GM18861 (cell line): ENCODE measurements at regions not wholly inside any gene's neighbourhood (a gene's known extent, or its start where the extent isn't known, plus 50 kb on each side); places are given as distances from the start of the nearest gene placed in this dataset.
"Not testable (repeated sequence)": the region's sequence is repeated elsewhere in the genome, so short reads cannot be mapped to it uniquely, and the experiment has no call there.

ENCODE experiments used
- ATAC-seq: cut with Tn5 transposase; IDR thresholded peaks from one replicate; pipeline ENCODE4 v1.9.1; 2021; ENCODE audit not compliant: unreplicated experiment

DNA sequence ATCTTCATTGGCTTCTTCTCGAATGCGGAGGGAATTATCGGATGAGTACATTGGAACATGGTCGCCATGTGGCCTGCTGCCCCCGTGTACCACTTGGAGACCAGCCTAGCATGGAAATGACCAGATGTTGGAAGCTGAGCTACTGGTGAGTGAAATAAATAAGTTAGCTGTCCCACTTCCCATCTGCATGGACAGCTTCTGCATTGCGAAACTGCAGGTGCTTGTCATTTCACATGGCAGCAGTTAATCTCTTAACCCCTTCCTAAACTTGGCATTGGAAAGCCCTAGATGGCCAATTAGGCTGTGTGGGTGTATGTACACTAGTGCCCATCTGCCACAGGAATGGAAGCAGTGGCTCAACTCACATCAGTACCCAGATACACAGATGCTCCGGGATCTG lies 246.6 kb upstream of the IL12B start:
- no peak for ATAC-seq

DNA sequence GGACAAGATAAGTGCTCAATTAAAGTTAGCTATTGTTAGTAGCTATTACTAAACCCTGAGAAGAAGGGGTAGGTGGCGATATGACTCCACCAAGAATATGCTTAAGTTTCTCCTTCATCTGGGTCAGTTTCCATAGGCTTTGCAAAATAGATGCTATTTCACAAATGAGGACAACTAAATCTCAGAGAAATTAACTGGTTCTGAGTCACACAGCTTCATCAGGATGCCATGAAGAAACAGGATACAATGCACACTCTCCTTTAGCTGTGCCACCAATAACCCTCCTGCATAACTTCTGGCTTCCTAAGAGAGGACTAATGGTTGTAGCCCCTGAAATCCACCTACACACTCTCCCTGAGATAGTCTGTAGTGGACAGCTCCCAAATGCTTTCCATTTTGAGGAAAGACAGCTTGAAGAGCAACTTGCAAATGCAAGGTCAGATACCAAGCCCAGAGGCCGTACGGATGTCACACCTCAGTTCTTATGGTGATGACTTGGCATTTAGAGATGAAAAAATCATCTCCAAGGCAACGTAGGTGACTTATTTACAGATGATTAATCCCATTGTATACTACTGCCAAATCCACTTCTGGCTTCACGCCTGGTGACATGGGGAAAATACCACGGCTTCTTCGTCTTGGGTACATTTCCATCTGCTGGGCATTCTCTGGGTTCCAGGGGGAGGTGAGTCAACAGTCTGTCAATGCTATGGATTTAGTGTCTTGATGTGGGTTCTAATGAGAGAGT lies 251.4 kb upstream of the IL12B start:
- ATAC-seq: no peak

DNA sequence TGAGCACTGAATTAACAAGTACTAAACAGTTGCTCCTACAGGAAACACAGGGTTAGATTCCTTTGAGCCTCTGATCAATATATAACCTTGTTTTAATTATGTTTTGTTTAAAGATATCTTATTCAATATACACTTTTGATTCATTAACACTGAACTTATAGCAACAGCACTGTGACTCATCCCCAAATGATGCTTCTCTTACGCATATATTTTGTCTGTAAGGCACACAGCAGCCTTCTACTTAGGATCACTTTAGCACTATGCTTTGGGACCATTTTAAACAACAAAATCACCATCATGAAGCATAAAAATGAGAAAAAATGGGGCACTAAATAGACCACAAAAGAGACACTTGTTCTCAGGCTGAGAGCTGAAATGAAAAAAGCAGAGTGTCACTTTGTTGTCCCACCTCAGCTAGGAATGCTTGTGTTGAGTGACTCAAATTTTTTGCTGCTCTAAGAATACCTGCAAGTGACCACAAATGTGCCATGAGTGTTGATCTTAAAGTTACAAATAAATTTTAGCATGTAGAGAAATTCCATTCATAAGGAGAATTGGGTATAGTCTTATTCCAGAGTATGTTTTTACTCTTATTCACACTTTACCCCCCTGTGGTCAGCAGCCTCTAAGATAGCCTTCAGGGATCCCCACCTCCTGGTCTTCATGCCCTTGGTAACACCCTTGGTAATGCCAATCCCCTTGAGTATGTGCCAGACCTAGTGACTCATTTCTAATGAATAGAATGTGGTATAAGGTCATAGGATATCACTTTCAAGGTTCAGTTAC lies 252.7 kb upstream of the IL12B start:
- no peak for ATAC-seq

DNA sequence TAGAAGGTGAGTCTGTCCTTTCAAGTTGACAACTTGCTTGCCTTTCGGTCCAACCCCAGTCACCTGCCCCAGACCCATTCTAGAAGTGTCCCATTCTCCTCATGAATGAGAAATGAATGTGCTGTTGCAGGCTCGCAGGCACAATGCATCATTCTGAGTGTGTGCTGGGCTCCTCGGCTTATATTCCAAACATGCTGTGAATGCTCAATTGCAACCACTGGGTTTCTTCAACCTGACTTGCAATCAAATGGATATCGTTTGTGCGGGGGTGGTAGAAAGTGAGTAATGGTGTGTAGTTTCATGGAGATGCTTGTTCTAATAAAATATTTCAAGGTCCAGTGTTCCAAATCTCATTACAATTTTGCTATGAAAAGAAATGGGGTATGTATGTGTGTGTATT lies 256.6 kb upstream of the IL12B start:
- ATAC-seq: no peak

DNA sequence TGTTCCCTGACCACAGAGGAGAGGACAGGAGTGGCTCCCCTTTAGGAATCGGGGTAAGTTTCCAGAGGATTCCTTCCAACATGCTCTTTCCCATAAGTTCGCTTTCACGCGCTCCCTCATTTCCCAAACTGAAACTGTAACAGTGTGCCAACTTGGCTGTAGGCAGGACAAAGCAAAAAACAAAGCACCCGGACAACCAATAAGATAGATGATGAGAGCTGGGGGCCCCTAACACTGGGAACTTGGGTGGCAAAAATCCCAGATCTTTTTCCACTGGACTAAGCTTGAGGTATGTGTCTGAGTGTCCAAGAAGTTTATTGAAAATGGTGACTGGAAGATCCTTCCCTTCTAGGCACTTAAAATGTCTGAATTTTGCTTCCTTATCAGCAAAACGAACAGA lies 258.7 kb upstream of the IL12B start:
- no peak for ATAC-seq

DNA sequence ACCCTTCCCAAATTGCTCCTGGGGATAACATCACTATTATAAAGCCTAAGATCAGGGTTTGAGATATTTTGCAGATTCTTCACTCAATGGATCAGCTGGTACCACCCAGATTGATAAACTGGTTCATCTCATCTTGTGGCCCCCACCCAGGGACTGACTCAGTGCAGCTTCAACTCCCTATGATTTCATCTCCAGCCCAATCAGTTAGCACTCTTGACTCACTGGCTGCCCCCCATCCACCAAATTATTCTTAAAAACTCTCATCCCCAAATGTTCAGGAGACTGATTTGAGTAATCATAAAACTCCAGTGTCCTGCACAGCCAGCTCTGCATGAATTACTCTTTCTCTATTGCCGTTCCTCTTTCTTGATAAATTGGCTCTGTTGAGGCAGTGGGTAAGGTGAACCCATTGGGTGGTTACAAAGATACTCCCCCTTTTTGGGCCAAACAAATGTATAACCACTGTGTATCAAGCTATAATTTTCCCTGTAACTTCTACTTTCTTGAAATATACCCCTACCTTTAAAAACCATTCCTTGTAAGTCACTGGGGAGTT lies 263.3 kb upstream of the IL12B start:
- ATAC-seq: no peak

DNA sequence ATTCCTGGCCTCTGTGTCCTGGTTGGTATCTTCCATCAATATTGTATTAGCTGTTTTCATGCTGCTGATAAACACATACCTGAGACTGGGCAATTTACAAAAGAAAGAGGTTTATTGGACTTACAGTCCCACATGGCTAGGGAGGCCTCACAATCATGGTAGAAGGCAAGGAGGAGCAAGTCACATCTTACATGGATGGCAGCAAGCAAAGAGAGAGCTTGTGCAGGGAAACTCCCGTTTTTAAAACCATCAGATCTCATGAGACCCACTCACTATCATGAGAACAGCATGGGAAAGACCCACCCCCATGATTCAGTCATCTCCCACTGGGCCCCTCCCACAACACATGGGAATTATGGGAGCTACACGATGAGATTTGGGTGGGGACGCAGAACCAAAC lies 265.3 kb upstream of the IL12B start:
- not testable (repeated sequence) for ATAC-seq

DNA sequence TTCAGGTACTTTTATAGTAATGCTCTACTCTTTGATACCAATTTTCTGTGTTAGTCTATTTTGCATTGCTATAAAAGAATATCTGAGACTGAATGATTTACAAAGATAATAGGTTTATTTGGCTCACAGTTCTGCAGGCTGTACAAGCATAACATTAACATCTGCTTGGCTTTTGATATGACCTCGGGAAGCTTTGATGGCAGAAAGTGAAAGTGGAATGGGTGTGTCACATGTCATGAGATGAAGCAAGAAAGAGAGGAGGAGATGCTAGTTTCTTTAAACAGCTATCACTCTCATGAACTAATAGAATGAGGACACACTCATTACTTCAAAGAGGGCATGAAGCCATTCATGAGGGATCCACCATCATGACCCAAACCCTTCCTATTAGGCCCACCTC lies 270.9 kb upstream of the IL12B start:
- ATAC-seq: no peak

DNA sequence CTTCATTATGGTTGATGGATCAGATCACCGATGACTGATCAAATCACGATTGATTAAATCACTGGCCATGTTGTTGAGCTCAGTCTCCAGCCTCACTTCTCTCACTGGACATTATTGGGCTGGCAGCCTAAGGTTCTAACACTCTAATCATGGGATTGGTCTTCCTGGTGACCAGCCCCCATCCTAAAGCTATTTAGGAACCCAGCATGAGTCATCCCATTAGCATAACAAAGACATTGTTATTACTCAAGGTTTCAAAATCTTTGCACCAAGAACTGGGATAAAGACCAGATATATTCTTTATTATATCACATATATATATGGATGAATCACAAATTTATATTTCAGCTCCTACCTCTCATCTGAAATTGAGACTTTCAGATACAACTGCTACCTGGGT lies 272.1 kb upstream of the IL12B start:
- no peak for ATAC-seq

DNA sequence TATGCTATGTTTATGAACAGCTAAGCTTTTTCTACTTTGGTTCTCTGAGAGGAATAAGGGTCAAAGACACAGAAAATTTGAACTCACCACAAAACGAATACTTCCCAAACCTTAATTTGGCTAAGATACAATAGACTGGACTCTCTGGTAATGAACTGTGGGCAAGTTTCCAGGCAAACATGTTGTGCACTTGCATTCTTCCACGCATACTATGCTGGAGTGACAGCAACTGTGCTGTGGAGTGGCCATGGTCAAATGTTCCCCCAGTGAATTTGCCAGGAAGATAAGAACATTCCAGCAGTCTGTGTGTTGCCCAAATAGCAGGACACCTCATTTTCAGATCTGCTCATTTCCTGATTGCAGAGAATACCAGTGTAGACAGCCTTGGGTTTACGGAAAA lies 275.3 kb upstream of the IL12B start:
- ATAC-seq: no peak

DNA sequence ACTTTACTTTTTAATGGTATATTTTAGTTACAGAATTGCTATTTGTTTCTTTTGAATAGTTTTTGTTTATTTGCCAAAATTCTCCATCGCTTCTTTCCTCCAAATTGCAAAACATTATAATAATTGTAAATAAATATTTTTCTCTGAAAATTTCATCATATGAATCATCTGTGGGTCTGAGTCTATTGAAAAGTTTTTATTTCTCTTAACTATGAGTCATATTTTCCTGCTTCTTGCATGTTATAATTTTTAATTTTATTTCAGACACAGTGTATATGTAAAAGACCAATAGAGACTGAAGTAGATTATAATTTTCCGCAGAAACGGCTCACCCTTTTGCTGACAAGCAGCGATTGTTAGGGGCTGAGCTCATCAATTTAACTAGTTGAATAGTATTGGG lies 279.1 kb upstream of the IL12B start:
- ATAC-seq: no peak

DNA sequence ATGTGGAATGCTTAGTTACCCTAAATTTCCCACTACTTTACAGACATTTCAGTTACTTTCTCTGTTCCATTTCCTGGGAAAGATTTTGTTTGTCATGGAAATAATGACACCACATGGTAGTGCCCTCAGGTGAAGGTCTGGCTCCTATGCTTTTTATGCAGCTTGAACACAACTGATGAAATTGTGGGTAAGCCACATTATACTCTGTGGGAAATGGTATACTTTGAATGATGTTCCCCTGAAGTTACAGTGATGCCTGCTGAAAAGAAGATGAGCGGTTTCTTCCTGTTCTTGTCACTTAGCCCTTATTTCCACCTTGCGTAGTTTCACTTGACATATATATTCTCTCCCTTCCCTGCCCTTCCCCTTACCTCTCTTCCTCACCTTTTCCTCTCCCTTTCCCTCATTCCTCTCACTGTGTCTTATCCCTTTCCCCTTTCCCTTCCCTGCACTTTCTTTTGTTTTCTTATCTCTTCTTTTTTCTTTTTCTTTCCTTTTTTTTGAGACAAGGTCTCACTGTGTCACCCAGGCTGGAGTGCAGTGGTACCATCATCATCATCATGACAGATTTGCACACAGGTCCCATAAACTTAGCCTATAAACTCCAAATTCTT lies 280.8 kb upstream of the IL12B start:
- no peak for ATAC-seq

DNA sequence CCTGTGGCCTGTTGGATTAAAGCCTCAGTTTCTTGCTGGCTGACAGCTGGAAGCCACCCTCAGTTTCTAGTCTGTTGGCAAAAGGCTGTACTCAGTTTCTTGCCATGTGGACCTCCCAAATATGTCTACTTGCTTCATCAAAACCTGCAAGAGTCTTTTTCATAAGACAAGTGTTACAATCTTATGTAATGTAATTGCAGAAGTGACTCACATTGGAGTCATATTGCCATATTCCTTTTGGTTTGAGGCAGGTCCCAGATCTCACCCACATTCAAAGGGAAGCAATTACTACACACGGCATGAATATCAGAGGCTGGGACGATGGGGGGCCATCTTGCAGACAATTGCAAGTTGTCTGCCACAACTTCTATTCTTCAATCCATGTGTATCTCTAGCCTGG lies 286.7 kb upstream of the IL12B start:
- ATAC-seq: no peak

DNA sequence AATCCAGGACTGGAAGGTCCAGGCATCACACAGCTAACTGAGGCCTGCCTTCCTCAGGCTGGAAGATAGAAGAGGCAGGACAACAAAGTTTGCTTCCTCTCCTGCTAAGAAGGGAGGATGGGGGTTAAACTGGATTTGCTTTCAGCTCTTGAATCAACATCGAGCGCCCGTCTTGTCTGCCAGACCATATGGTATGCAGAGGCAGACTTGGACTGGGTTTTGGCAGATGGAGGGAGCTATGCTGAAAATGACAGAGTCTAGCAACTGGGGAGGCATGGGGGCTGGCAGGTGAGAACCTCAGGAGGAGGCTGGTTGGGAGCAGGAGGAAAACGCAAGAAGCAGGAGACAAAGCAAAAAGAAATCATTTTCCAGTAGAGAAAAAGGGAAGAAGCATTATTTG lies 289.5 kb upstream of the IL12B start:
- ATAC-seq: no peak

DNA sequence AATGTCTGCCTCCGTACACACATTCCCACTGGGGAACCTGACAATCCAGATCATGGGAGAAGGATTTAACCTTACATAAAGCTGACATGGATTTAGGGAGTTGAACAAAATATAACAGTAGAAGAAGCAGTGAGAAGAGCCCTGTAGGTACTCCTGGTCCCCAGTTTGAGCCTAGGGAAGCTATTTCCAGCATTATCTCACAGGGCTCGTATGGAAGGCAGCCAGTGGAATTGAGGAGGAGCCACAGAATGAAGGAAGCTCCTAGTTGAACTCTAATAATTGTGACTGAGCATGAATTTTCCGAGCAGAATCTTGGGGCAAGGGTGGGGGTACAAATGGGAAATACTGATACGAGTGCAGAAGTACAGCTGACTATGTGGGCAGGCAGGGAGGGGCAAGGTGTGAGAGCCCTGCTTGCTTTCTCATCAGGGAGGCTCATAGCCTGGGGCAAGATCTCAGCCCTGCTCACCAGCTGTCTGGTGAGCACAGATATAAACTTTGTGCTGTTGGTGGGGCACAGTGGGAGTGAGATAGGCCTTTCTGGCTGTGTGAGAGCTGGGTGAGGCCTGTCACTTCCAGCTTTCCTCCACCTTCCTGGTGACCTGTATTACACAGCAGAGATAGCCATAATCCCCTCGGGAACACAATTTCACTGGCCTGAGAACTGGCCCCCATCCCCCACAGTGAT lies 290.7 kb upstream of the IL12B start:
- no peak for ATAC-seq

DNA sequence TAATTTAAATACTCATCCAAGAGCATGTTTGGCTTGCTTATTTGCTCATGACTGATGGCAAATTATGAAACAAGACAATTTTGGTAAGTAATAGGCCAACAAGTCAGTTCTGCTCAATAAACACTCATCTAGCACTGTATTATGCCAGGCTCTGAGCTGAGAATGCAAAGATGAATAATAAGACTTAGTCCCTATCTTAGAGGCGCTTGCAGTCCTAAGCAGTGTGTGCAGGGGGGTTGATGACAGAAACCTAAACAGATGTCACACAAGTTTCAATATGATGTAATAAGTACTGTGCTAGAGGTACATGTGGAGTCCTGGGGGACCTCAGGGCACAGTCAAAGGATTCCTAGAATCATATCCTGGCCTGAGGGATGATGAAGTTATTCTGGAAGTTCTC lies 287.6 kb upstream of the ADRA1B start:
- no peak for ATAC-seq

DNA sequence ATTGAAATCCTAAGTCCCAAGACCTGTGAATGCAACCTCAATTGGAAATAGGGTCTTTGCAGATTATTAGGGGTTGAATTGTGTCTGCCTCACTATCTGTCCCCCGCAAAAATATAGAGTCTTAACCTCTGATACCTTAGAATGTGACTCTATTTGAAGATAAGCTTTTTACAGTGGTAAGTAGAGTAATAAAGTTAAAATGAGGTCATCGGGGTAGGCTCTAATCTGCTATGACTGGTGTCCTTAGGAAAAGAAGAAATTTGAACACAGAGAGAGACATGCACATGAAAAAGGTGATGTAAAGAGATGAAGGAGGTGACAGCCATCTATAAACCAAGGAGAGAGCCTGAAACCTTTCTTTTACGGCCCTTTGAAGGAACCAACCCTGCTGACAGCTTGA lies 287.1 kb upstream of the ADRA1B start:
- ATAC-seq: no peak

DNA sequence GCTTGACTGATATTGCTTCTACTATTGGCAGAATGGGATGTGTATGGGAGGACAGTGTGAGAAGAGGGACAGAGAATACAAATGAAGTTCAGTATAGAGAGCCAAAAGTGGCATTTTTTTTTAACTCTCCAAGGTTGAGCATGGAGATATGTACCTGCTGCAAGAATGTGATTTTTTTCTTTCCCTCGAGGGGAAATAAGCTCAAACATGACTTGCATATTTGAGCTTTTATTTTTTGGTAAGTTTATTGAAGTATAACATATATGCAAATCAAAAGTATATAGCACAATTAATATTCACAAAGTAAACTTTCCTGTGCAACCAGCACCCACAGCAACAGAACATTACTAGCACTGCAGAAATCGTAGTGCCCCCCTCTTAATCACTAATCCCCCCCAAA lies 285.7 kb upstream of the ADRA1B start:
- ATAC-seq: no peak

DNA sequence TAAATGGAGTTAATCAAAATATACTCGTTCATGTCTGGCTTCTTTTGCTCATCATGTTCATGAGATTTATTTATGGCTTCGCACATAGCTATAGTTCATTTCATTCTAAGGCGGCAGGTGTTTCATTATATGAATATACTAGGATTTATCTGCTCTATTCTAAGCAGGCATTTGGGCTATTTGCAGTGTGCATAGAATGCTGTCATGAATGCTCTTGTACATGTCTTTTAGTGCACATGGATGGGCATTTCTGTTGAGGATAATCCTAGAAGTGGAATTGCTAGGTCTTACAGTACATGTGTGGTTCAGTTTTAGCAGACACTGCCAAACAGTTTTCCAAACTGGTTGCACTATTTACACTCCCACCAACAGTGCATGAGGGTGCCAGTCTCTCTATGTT lies 285.3 kb upstream of the ADRA1B start:
- ATAC-seq: no peak

DNA sequence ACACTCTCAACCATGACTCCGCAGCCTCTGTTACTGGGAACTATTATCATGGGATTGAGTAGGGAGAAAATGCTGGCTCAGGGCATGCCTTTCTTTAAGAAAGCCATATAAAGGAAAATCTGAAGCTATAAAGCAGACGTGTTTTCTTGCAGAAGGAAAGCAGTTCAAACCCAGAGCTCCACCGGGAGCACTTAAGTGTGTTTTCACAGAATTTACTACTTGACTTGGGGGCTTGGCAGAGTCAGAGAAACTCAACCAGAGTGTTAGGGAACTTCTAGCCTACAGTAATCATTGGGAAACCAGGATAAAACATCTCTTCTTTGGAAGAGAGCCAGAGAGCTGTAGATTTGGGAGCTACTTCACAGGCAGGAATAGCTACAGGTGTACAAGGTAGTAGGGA lies 283.4 kb upstream of the ADRA1B start:
- ATAC-seq: no peak

DNA sequence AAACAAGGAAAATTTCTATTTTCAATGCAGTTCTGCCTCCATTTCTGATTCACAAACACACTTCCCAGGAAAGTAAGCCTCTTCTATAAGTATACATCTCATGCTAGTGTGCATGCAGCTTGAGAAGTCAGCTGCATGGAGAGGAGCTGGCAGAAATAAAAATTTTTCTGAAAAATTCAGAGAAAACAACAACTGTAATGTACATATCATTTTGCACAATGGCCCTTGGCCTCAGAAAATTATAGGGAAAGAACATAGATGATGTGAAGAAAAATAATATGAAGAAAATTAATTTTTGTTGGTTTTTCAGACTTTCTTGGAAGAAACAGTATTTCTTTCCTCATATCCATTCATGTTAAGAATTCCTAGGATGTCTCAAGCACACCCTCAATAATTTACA lies 277.8 kb upstream of the ADRA1B start:
- ATAC-seq: no peak
